ENCODE measurements at regions not wholly inside any gene's neighbourhood (a gene's known extent, or its start where the extent isn't known, plus 50 kb on each side); places are given as distances from the start of the nearest gene placed in this dataset.

DNA sequence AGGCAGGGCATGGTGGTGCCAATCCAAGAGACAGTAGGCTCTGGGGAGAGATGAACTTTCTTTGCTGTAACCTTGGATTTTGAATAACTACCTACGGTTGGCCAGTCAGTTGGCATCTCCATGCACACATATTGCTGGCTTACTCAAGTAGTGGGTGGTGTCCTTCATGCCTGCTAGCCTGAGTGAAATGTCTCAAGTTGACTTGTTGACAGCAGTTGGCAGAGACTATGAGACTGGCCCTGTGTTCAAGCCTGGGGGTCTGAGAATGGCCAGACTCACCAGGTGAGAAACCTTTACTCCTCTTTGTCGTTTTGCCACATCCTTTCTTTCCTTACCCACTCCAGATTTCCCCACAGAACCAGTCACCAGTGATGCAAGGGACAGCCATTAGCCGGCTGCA lies 173.3 kb downstream of the MID1IP1 start:
- TF ChIP-seq, protein P1, sequence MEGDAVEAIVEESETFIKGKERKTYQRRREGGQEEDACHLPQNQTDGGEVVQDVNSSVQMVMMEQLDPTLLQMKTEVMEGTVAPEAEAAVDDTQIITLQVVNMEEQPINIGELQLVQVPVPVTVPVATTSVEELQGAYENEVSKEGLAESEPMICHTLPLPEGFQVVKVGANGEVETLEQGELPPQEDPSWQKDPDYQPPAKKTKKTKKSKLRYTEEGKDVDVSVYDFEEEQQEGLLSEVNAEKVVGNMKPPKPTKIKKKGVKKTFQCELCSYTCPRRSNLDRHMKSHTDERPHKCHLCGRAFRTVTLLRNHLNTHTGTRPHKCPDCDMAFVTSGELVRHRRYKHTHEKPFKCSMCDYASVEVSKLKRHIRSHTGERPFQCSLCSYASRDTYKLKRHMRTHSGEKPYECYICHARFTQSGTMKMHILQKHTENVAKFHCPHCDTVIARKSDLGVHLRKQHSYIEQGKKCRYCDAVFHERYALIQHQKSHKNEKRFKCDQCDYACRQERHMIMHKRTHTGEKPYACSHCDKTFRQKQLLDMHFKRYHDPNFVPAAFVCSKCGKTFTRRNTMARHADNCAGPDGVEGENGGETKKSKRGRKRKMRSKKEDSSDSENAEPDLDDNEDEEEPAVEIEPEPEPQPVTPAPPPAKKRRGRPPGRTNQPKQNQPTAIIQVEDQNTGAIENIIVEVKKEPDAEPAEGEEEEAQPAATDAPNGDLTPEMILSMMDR (IDR thresholded peaks at IDR 0.05; ENCODE audit: unreplicated experiment): no peak
- no peaks in the 10 kb centered on the region for H3K36me3 Mint-ChIP-seq (ENCODE audit: insufficient read depth)
- H3K4me3 Mint-ChIP-seq (ENCODE audit: low read depth): no peak overlapping the region
- no peak for DNase-seq (ENCODE audit: low spot score, unreplicated experiment)
- peaks cover 2% of the 10 kb centered on the region for H3K4me1 Mint-ChIP-seq (ENCODE audit: low read depth)
- H3K27me3 Mint-ChIP-seq: no peaks in the 10 kb centered on the region
- peaks cover 9% of the 10 kb centered on the region for H3K9me3 Mint-ChIP-seq (ENCODE audit: low read depth)
- no peak overlapping the region for H3K27ac Mint-ChIP-seq

DNA sequence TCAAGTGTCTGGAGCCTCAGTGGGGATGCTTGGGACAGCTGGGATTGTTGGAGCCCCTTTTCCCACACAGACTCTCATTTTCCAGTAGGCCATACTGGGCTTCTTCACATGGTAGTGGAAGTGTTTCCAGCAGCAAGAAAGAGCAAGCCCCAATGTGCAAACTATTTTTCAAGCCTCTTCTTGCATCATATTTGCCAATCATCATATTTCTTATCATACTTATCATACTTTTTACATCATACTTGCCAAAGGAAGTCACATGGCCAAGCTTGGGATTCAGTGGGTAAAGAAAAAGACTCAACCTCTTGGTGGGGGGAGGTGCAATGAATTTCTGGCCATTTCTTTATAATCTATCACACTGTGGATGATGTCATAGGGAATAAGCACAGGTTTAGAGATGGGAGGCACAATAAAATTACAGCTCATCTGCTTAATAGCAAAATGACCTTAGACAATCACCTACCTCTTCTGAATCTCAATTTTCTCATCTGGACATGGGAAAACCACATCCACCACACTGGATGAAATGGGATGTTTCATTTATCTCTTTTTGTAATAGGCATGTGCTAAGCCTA lies 174.2 kb downstream of the MID1IP1 start:
- TF ChIP-seq, protein P1 (IDR thresholded peaks at IDR 0.05; ENCODE audit: unreplicated experiment): no peak
- Mint-ChIP-seq H3K9me3 (ENCODE audit: low read depth) (peaks cover 9% of the 10 kb centered on the region), H3K36me3 (ENCODE audit: insufficient read depth) (no peaks in the 10 kb centered on the region), H3K4me3 (ENCODE audit: low read depth) (no peak overlapping the region), H3K4me1 (ENCODE audit: low read depth) (peaks cover 2% of the 10 kb centered on the region), H3K27ac (no peak overlapping the region), H3K27me3 (no peaks in the 10 kb centered on the region)
- no peak for DNase-seq (ENCODE audit: low spot score, unreplicated experiment)

- Mint-ChIP-seq H3K4me1 (ENCODE audit: low read depth) (peaks cover 18% of the 10 kb centered on the region), H3K27me3 (no peaks in the 10 kb centered on the region), H3K36me3 (ENCODE audit: insufficient read depth) (no peaks in the 10 kb centered on the region), H3K27ac (no peak overlapping the region), H3K4me3 (ENCODE audit: low read depth) (no peak overlapping the region), H3K9me3 (ENCODE audit: low read depth) (peaks cover 12% of the 10 kb centered on the region)
- TF ChIP-seq, protein P1 (IDR thresholded peaks at IDR 0.05; ENCODE audit: unreplicated experiment): no peak
- DNase-seq (ENCODE audit: low spot score, unreplicated experiment): no peak
Observed at GRCh38 chrX:38982370-38982769, 181.1 kb downstream of the MID1IP1 start.

- H3K4me1 Mint-ChIP-seq (ENCODE audit: low read depth): peaks cover 18% of the 10 kb centered on the region
- H3K4me3 Mint-ChIP-seq (ENCODE audit: low read depth): no peak overlapping the region
- no peaks in the 10 kb centered on the region for H3K27me3 Mint-ChIP-seq
- peaks cover 12% of the 10 kb centered on the region for H3K9me3 Mint-ChIP-seq (ENCODE audit: low read depth)
- no peak overlapping the region for H3K27ac Mint-ChIP-seq
- TF ChIP-seq, protein P1 (IDR thresholded peaks at IDR 0.05; ENCODE audit: unreplicated experiment): no peak
- no peaks in the 10 kb centered on the region for H3K36me3 Mint-ChIP-seq (ENCODE audit: insufficient read depth)
- DNase-seq (ENCODE audit: low spot score, unreplicated experiment): no peak
Observed at GRCh38 chrX:38982843-38983242, 181.6 kb downstream of the MID1IP1 start.

DNA sequence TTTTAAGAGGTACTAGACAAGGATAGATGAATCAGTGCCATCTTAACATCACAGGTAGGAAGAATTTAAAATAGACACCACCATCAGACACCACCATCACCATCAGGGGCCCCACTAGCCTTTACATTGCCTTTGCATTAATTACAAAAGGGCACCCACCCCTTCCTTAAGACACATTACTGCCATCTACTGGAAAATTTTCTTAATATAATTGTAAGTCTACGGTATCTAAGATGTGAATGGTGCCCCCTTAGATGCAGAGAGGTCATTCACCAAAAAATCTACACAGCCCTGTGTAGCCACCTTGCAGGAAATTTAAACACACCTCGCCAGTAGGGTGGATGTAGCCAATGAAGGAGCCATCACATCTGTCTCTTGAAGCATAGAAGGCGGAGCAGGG lies 184.1 kb downstream of the MID1IP1 start:
- Mint-ChIP-seq H3K36me3 (ENCODE audit: insufficient read depth) (no peaks in the 10 kb centered on the region), H3K4me3 (ENCODE audit: low read depth) (no peak overlapping the region), H3K27me3 (no peaks in the 10 kb centered on the region), H3K27ac (no peak overlapping the region), H3K9me3 (ENCODE audit: low read depth) (peaks cover 20% of the 10 kb centered on the region), H3K4me1 (ENCODE audit: low read depth) (peaks cover 18% of the 10 kb centered on the region)
- DNase-seq (ENCODE audit: low spot score, unreplicated experiment): no peak
- TF ChIP-seq, protein P1 (IDR thresholded peaks at IDR 0.05; ENCODE audit: unreplicated experiment): no peak
